DMS 273 (cell line): ENCODE measurements at regions not wholly inside any gene's neighbourhood (a gene's known extent, or its start where the extent isn't known, plus 50 kb on each side); places are given as distances from the start of the nearest gene placed in this dataset.

Experiments used
- DNase-seq: peaks from one replicate; lab custom pipeline; 2025; ENCODE audit not compliant: unreplicated experiment; lab: John Stamatoyannopoulos, UW

- no peak for DNase-seq
Observed at GRCh38 chr20:22910287-22910852, 124.7 kb upstream of the SSTR4 start.

DNA sequence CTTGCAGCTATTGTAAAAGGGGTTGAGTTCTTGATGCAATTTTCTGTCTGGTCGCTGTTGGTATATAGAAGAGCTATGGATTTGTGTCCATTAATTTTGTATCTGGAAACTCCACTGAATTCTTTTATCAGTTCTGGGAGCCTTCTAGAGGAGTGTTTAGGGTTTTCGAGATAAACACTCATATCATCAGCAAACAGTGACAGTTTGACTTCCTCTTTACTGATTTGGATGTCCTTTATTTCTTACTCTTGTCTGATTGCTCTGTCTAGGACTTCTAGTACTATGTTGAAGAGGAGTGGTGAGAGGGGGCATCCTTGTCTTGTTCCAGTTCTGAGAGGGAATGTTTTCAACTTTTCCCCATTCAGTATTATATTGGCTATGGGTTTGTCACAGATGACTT is 120.8 kb upstream of the SSTR4 start:
- DNase-seq = no peak

- no peak for DNase-seq
Observed at GRCh38 chr20:22915512-22915911, 119.6 kb upstream of the SSTR4 start.

GRCh38 chr20:22916021-22916842 is 118.9 kb upstream of the SSTR4 start:
- DNase-seq = no peak

DNA sequence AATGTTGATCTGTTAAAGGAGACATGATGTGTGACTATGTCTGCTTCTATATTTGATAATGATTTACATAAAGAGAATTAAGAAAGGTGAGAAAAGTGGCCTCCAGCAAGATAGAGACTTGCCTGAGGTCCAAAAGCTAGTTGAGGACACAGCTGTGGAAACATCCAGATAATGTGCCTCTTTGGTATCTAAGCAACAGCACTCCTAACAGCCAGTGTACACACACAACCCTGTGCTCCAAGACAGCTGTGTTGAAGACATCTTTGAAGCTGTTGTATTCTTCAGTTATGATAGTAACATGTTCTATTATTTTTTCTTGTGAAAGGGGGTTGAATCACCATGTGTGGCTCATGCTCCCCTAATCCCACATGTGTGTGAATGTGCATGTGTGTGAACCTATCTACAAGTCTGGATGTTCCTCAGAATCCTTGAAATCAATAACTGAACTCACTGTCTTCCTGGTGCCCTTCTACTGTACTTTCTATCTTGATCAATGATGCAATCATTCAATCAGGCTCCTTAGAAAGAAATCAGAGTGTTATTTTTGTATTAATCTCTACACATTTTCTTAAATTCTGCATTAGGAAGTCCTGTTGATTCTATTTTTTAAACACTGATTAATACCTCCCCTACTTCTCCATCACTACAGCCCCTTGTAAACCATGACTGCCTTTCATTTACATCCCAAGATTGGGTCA is 116.7 kb upstream of the SSTR4 start:
- no peak for DNase-seq

DNA sequence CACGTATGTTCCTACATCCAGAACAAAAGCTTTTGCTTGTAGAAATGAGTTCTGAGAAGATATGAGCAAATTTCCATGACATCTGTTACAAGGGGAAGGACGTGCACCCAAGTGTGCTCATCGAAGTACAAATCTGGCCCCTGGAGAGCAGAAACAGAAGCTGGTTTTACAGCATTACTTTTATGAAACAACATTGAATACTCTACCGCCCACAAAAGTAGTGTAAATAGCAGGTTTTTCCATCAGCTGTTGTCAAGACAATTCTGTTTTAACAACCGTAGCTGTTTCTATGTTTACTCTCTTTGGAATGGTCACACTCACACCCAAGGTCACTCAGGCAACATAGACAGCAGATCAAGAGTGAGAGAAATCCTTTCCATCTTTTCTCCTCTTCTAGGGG is 114.2 kb upstream of the SSTR4 start:
- no peak for DNase-seq

DNA sequence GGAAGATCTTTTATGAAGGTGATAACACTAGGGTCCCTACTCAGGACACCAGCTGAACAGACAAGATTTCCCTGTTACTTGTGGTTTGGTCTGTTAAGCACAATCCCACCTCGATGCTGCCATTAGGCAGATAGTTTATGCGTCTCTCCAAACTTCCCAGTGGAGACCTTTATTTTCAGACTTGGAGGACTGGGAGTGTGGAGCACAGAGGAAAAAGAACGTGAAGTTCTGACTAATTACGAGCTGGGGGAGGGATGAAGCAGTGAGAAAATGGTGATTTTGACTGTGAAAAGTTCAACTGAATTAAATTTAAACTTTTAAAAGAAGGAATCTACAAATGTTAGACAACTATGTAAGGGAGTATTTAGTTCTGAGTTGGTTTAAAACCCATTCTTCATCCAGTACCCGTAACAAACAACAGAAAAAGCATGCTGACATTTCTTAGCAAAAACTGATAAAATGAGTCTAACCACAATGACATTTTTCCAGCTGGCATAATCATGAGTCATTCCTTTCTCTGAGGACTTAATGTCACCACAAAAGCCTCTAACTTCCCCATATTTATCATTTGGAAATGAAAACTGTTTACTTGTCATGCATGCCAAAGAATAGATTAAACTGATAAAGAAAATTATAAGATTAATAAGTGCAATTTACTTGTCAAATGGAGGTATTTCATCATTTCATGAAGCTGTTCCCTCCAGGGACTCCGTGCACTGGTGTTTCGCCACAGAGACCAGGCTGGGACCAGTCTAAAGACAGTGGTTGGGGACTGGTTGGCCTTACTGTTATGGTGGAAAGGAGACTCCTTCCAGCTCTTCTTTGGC is 113.3 kb upstream of the SSTR4 start:
- no peak for DNase-seq

DNA sequence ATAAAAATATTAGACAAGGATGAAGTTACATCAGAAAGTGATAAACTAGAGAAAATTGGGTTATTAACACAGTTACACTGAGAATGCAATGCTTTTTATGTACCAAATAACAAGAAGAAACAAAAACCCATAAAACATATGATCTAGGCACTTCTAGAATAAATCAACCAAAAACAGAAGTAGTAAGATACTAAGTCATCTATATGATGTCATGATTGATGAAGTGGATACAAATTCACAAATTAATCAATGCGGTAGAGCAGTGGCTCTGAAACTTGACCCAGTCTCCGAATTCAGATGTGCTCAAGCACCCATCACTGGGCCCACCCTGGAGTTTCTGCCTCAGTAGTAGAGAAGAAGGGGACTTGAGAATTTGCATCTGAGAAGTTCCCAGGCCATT is 112.1 kb upstream of the SSTR4 start:
- DNase-seq = no peak

DNA sequence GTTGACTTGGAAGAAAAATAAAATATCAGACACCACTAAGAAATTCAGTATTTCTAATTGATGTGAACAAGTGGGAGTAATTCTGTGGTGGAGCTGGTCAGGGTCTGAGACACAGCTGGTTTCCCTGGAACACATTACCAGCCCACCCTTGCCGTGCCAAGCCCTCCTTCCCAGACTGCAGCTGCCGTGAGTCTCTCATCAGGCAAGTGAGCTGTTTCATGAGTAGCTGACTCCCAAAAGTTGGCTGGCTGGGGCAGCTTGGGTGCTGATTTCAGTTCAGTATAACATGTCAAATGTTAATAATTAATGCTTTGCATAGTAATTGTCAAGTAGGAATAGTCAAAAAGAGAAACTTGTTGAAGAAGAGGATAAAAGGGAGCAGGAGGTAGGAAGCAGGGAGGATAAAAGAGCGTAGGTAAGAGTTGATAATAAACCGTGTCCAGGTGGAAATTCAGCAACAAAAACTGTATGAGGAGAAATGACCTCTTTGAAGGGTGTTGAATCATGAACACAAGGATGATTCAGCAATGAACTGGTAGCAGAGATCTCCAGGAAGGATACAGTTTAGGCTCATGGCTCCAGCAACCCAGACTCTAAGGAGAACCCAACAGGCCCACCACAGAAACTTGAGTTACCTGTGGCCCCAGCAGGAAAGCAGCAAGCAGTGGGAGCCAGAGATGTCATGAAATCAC is 110.9 kb upstream of the SSTR4 start:
- no peak for DNase-seq

GRCh38 chr20:22924949-22925612 is 110.0 kb upstream of the SSTR4 start:
- no peak for DNase-seq

DNA sequence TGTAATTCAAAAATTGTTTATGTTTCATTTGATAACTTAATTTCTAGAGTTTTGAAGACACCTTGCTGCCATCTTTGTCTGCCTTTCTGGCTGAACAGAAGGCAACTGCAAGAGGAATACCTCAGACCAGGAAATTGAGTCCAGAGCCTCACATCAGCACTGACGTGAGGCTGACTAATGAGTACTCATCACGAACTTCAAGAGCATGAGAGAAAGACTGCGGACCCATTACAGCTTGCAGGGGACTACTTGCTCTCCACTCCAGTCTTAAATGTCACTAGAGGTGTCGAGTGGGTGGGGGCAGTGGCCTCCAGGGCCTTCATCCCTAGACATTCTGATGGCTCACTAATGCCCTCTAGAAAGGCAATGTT is 109.5 kb upstream of the SSTR4 start:
- DNase-seq = no peak

DNA sequence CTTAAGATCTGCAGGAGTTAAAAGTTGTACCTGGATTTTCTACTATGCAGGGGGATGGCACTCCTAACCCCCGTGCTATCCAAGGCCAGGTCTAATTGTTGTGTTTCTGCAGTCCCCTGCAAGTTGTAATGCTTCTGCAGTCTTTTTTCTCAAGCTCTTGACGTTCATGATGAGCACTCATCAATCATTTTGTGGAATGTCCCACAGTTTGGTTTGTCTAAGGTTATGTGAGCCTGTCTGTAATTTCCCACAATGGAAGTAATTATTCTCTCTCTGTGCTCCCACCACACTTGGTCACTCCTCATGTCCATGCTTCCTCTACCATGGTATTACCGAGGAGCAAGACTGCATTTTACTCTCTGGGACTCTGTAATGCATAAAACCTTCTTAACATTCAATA is 107.6 kb upstream of the SSTR4 start:
- DNase-seq = no peak

DNA sequence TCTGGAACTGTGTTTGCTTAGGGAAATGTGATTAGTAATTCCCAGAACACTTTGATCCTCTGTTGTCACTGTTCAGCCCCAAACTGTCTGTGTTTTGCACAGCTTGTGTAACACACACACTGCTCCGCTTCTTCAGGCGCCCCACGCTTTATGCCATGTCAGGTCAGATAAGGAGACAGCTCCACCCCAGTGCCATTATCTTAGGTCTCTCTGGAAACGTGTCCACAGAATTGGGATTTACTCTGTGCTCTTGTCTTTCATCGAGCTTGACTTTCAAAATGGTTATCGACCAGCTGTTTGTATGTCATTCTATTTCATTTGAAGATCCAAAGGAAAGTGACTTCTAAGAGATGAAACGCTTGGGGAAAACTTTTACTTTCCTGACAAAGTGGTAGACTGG is 106.4 kb upstream of the SSTR4 start:
- DNase-seq = no peak

DNA sequence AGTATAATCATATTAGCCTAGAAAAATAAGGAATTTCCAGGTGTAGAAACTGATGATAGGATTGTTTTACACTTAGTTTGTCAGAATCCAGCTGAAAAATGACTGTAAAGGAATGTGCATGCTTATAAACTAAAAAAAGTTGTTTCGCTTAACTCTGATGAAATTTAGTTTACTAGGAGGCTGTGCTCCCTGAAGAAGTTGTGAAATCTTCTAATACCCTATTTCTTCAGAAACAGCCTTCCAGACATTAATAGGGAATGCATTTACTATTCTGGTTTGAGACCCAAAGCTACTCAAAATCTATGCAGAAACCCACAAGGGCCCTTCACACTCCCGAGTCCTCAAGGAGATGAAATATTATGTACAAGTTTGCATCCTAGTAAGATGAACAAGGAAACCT is 105.5 kb upstream of the SSTR4 start:
- no peak for DNase-seq

DNA sequence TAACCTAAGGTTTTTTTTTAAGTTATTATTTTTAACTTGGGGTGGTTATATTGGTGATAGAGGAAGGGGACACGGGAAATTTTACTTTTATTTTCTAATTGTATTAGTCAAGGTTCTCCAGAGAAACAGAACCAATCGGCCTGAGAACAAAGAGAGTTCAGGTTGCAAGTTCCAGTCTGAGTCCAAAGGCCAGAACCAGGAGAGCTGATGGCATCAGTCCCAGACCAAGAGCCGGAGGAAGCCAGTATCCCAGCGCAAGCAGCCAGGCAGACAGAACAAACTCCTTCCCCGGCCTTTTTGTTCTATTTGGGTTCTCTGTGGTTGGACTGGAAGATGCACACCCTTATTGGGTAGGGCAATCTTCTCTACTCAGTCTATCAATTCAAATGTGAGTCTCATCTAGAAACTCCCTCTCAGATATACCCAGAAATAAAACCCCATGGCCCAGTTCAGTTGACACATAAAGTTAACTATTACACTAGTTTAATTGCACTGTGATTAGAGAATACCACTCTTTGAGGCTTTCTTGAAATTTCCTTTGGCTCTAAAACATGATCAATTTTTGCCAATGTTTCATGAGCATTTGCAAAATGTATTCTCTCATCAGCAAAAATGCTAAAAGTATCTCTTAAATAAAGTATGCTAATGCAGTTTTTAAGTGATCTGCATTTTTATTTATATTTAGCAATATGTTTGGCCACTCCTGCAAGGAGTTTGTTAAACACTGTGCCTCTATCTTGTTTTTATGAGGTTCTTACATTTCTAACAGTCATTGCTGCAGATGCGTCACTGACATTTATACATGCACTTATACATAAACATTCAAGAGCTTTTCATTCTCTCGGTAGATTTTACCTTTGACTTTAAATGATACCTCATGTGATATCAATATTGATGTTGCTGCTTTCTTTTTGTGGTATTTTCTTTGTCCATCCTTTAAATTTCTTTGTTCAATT is 103.2 kb upstream of the SSTR4 start:
- DNase-seq = no peak

GRCh38 chr20:22939181-22939580 is 95.9 kb upstream of the SSTR4 start:
- DNase-seq = no peak

DNA sequence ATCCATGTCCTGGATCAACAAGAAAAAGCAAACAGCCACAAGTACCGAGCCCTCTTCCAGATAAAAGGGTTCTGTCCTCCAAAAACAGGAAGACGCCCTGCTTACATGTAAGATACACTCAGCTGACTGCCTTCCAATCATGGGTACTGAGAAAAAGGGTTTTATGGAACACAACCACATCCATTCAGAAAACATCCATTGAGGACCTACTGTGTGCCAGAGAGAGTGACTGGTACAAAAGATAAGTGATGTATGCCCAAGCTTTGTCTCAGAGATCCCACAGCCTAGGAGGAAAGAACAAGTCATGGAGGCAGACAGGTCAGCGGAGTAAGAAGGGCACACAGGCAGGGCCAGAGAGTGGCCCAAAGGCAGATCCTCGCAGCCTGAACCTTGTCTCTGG is 94.8 kb upstream of the SSTR4 start:
- no peak for DNase-seq

DNA sequence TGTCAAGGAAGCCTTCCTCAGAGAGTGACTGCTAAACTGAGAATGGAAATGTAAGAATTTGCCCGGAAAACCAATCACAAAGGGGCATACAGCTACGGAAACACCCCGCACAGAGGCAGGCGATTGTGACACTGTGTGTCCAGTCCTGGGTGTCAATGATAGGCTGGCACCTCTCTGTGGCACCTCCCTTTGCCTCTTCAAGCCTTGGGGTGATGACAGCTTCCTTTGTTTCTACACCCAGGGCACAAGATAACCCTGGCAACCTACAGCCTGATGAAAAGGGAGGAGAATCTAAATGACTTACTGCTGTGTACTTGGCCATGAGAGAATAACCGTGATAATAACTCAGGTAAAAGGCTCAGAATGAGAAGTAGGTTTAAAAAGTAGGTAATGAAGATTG is 93.6 kb upstream of the SSTR4 start:
- DNase-seq = no peak

- DNase-seq = no peak
Observed at GRCh38 chr20:22942742-22943141, 92.4 kb upstream of the SSTR4 start.
